Naive thymus-derived CD8-positive, alpha-beta T cell (primary cell): ENCODE measurements at regions not wholly inside any gene's neighbourhood (a gene's known extent, or its start where the extent isn't known, plus 50 kb on each side); places are given as distances from the start of the nearest gene placed in this dataset.

ENCODE experiments used
- ATAC-seq, 2 donors: fragments of 150-1000 bp; cut with Tn5 transposase in 1 of 2; sonication (Bioruptor Pico), chemical (Tn5 transposase) in 1 of 2; 1 replicate in 1 of 2; 2 replicates in 1 of 2; pipeline ENCODE4 v1.10.0; 2021; ENCODE audit warnings: mild to moderate bottlenecking in 2 of 2, moderate library complexity in 2 of 2
- POLR2A ChIA-PET: fragments of 350-600 bp; sonication (Branson Sonifier 250); formaldehyde crosslinking; loops from one replicate; lab custom pipeline; 2021; ENCODE audit warnings: antibody characterized with exemption; lab: Charles Lee
- DNase-seq, 10 donors: peaks; one replicate each; pipeline versions ENCODE4 v3.0.0 to v3.0.0-alpha.2; 2020 to 2022
- H3K27ac Mint-ChIP-seq, 10 donors: one replicate each; pipeline ENCODE4 v1.8.0; 2020 to 2022; ENCODE audit warnings: mild to moderate bottlenecking in 10 of 10, mixed read lengths in 10 of 10, moderate library complexity in 4 of 10, inconsistent platforms in 1 of 10
- H3K27me3 Mint-ChIP-seq, 5 donors: one replicate each; pipeline ENCODE4 v1.8.0; 2021 to 2022; ENCODE audit warnings: mixed read lengths in 5 of 5
- H3K36me3 Mint-ChIP-seq, 3 donors: one replicate each; pipeline ENCODE4 v1.8.0; 2020 to 2022; ENCODE audit warnings: mixed read lengths in 3 of 3, mild to moderate bottlenecking in 2 of 3, inconsistent platforms in 1 of 3
- H3K4me1 Mint-ChIP-seq, 4 donors: one replicate each; pipeline ENCODE4 v1.8.0; 2021 to 2022; ENCODE audit warnings: mixed read lengths in 4 of 4
- H3K4me3 Mint-ChIP-seq, 10 donors: one replicate each; pipeline ENCODE4 v1.8.0; 2020 to 2022; ENCODE audit warnings: mild to moderate bottlenecking in 10 of 10, mixed read lengths in 10 of 10, moderate library complexity in 6 of 10, inconsistent platforms in 1 of 10
- H3K9me3 Mint-ChIP-seq, 9 donors: one replicate each; pipeline ENCODE4 v1.8.0; 2020 to 2022; ENCODE audit warnings: mixed read lengths in 9 of 9, mild to moderate bottlenecking in 3 of 9, inconsistent platforms in 1 of 9, moderate library complexity in 1 of 9

GRCh38 chr4:18202486-18202885 is 180.9 kb upstream of the LCORL start:
- Mint-ChIP-seq H3K36me3 (no peaks in the 10 kb centered on the region), H3K27me3 (peaks cover 2 to 37% (median 10%) of the 10 kb centered on the region in 5 donors), H3K4me1 (no peaks in the 10 kb centered on the region), H3K27ac (no peak overlapping the region), H3K9me3 (no peaks in the 10 kb centered on the region), H3K4me3 (no peak overlapping the region)
- ATAC-seq, result no peak
- no peak for DNase-seq
- POLR2A ChIA-PET, result no interaction called here

GRCh38 chr4:18201885-18202284 is 180.3 kb upstream of the LCORL start:
- Mint-ChIP-seq H3K27ac (no peak overlapping the region), H3K9me3 (no peaks in the 10 kb centered on the region), H3K4me1 (no peaks in the 10 kb centered on the region), H3K27me3 (peaks cover 2 to 42% (median 10%) of the 10 kb centered on the region in 5 donors), H3K36me3 (no peaks in the 10 kb centered on the region), H3K4me3 (no peak overlapping the region)
- ATAC-seq (no peak), DNase-seq (no peak)
- POLR2A ChIA-PET, result no interaction called here

- no peaks in the 10 kb centered on the region for H3K9me3 Mint-ChIP-seq
- peaks cover 8 to 59% (median 10%) of the 10 kb centered on the region in 5 donors for H3K27me3 Mint-ChIP-seq
- H3K4me3 Mint-ChIP-seq, result no peak overlapping the region
- no peaks in the 10 kb centered on the region for H3K4me1 Mint-ChIP-seq
- no peaks in the 10 kb centered on the region for H3K36me3 Mint-ChIP-seq
- POLR2A ChIA-PET, result no interaction called here
- DNase-seq (no peak), ATAC-seq (no peak)
- H3K27ac Mint-ChIP-seq, result no peak overlapping the region
Observed at GRCh38 chr4:18198653-18199052, 177.1 kb upstream of the LCORL start.

- Mint-ChIP-seq H3K36me3 (no peaks in the 10 kb centered on the region), H3K4me3 (no peak overlapping the region), H3K4me1 (no peaks in the 10 kb centered on the region), H3K9me3 (no peaks in the 10 kb centered on the region), H3K27ac (no peak overlapping the region), H3K27me3 (peaks cover 10 to 59% (median 14%) of the 10 kb centered on the region in 5 donors)
- ATAC-seq (no peak), DNase-seq (no peak)
- POLR2A ChIA-PET, result no interaction called here
Observed at GRCh38 chr4:18197467-18197866, 175.9 kb upstream of the LCORL start.

GRCh38 chr4:18194278-18194677 is 172.7 kb upstream of the LCORL start:
- Mint-ChIP-seq H3K36me3 (no peaks in the 10 kb centered on the region), H3K27ac (no peak overlapping the region), H3K27me3 (peaks cover 5 to 43% (median 20%) of the 10 kb centered on the region in 5 donors), H3K4me3 (no peak overlapping the region), H3K4me1 (no peaks in the 10 kb centered on the region), H3K9me3 (no peaks in the 10 kb centered on the region)
- POLR2A ChIA-PET, result no interaction called here
- DNase-seq (no peak), ATAC-seq (no peak)

DNA sequence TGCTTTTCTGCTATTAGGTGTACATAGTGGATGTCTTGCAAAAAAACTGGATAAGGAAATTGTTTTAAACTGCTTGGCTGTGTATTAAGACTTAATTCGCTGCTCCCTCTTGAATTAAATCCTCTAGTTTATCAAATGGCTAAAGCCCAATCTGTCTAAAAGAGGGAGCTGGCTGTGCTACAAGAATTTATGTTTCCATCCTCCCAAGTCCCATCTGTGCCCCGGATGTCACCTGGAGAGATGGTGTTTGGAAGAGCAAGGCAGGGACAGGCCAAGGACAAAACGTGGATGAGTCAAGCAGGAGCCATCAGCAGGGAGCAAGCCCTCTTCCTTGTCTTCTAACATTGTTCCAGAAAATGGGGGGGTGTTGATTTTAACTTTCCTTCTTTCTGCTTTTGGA is 171.3 kb upstream of the LCORL start:
- Mint-ChIP-seq H3K27me3 (peaks cover 5 to 35% (median 20%) of the 10 kb centered on the region in 5 donors), H3K9me3 (no peaks in the 10 kb centered on the region), H3K27ac (peak overlapping the region in 1 of 10 donors; percentile 14), H3K4me1 (no peaks in the 10 kb centered on the region), H3K4me3 (no peak overlapping the region), H3K36me3 (no peaks in the 10 kb centered on the region)
- no peak for ATAC-seq
- DNase-seq, result no peak
- POLR2A ChIA-PET, result no interaction called here

- POLR2A ChIA-PET, result no interaction called here
- ATAC-seq (no peak), DNase-seq (no peak)
- H3K27ac Mint-ChIP-seq, result no peak overlapping the region
- no peaks in the 10 kb centered on the region for H3K4me1 Mint-ChIP-seq
- H3K36me3 Mint-ChIP-seq, result no peaks in the 10 kb centered on the region
- H3K4me3 Mint-ChIP-seq, result no peak overlapping the region
- H3K27me3 Mint-ChIP-seq, result peaks cover 0 to 11% (median 7%) of the 10 kb centered on the region in 5 donors
- H3K9me3 Mint-ChIP-seq, result no peaks in the 10 kb centered on the region
Observed at GRCh38 chr4:18185491-18185890, 163.9 kb upstream of the LCORL start.

- POLR2A ChIA-PET, result no interaction called here
- no peaks in the 10 kb centered on the region for H3K36me3 Mint-ChIP-seq
- DNase-seq, result no peak
- H3K4me3 Mint-ChIP-seq, result no peak overlapping the region
- H3K4me1 Mint-ChIP-seq, result no peaks in the 10 kb centered on the region
- no peak overlapping the region for H3K27ac Mint-ChIP-seq
- peaks cover 3 to 17% (median 5%) of the 10 kb centered on the region in 5 donors for H3K27me3 Mint-ChIP-seq
- ATAC-seq, result no peak
- peaks cover 0 to 6% (median 0%) of the 10 kb centered on the region in 9 donors for H3K9me3 Mint-ChIP-seq
Observed at GRCh38 chr4:18180892-18181291, 159.3 kb upstream of the LCORL start.

- Mint-ChIP-seq H3K27me3 (peaks cover 3 to 17% (median 5%) of the 10 kb centered on the region in 5 donors), H3K9me3 (peaks cover 0 to 6% (median 0%) of the 10 kb centered on the region in 9 donors), H3K4me1 (no peaks in the 10 kb centered on the region), H3K27ac (no peak overlapping the region), H3K36me3 (no peaks in the 10 kb centered on the region), H3K4me3 (no peak overlapping the region)
- POLR2A ChIA-PET, result no interaction called here
- no peak for DNase-seq
- ATAC-seq, result no peak
Observed at GRCh38 chr4:18180122-18180521, 158.6 kb upstream of the LCORL start.

- Mint-ChIP-seq H3K36me3 (peaks cover 0 to 9% (median 0%) of the 10 kb centered on the region in 3 donors), H3K4me3 (no peak overlapping the region), H3K27ac (no peak overlapping the region), H3K9me3 (peaks cover 0 to 15% (median 2%) of the 10 kb centered on the region in 9 donors), H3K4me1 (no peaks in the 10 kb centered on the region), H3K27me3 (peaks cover 2 to 50% (median 7%) of the 10 kb centered on the region in 5 donors)
- no peak for DNase-seq
- ATAC-seq, result no peak
- POLR2A ChIA-PET, result no interaction called here
Observed at GRCh38 chr4:18171896-18172295, 150.3 kb upstream of the LCORL start.

DNA sequence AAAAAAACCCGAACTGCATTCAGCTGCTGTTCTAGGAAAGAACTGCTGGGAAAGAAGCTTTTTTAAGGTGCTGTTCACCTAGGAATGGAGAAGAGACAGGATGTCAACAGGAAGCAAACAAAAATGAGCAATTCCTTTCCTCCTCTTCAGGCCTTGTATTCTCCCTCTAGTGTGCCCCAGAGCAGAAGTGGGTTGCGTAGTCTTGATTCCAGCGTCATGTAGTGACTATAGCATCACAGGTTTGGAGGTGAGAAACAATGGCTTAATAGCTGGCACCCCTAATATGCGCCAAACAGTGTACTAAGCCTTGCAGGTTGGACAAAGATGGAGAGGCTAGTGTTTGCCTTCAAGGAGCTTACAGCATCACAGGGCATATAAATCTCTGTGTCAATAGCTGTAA is 146.3 kb upstream of the LCORL start:
- H3K27ac Mint-ChIP-seq, result no peak overlapping the region
- no peak for DNase-seq
- peaks cover 0 to 15% (median 4%) of the 10 kb centered on the region in 9 donors for H3K9me3 Mint-ChIP-seq
- no peaks in the 10 kb centered on the region for H3K36me3 Mint-ChIP-seq
- POLR2A ChIA-PET, result no interaction called here
- no peaks in the 10 kb centered on the region for H3K4me1 Mint-ChIP-seq
- no peak for ATAC-seq
- H3K4me3 Mint-ChIP-seq, result no peak overlapping the region
- H3K27me3 Mint-ChIP-seq, result peaks cover 3 to 56% (median 11%) of the 10 kb centered on the region in 5 donors

DNA sequence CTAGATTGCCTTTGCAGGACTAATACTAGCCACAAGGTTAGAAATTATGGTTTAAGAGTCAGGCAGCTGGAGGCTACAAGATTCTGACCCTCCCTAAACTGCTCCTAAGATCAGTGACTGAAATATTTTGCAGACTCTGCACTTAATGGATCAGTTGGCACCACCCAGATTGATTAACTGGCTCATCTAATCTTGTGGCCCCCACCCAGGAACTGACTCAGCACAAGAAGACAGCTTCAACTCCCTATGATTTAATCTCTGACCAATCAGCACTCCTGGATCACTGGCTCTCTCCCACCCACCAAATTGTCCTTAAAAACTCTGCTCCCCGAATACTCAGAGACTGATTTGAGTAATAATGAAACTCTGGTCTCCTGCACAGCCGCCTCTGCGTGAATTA is 145.4 kb upstream of the LCORL start:
- no peak for ATAC-seq
- no peaks in the 10 kb centered on the region for H3K36me3 Mint-ChIP-seq

DNA sequence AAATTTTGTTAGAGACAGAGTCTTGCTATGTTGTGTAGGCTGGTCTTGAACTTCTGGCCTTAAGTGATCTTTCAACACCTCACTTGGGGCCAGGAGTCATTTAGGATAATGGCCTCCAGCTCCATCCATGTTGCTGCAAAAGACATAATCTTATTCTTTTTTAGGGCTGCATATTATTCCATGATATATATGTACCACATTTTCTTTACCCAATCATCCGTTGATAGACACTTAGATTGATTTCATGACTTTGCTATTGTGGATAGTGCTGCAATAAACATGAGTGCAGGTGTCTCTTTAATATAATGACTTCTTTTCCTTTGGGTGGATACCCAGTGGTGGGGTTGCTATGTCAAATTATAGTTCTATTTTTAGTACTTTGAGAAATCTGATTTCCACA is 140.9 kb upstream of the LCORL start:
- ATAC-seq (no peak), DNase-seq (no peak)
- peaks cover 0 to 12% (median 6%) of the 10 kb centered on the region in 9 donors for H3K9me3 Mint-ChIP-seq
- H3K27me3 Mint-ChIP-seq, result peaks cover 2 to 27% (median 8%) of the 10 kb centered on the region in 5 donors
- H3K27ac Mint-ChIP-seq, result no peak overlapping the region
- POLR2A ChIA-PET, result no interaction called here
- no peak overlapping the region for H3K4me3 Mint-ChIP-seq
- H3K4me1 Mint-ChIP-seq, result no peaks in the 10 kb centered on the region
- no peaks in the 10 kb centered on the region for H3K36me3 Mint-ChIP-seq

More for the DNA sequence above, 145.4 kb upstream of the LCORL start:
- H3K9me3 Mint-ChIP-seq, result peaks cover 0 to 11% (median 5%) of the 10 kb centered on the region in 9 donors
- H3K27ac Mint-ChIP-seq, result no peak overlapping the region
- H3K4me3 Mint-ChIP-seq, result no peak overlapping the region
- H3K27me3 Mint-ChIP-seq, result peaks cover 3 to 47% (median 14%) of the 10 kb centered on the region in 5 donors
- POLR2A ChIA-PET, result no interaction called here
- H3K4me1 Mint-ChIP-seq, result no peaks in the 10 kb centered on the region
- DNase-seq, result no peak
